ENCODE measurements at regions not wholly inside any gene's neighbourhood (a gene's known extent, or its start where the extent isn't known, plus 50 kb on each side); places are given as distances from the start of the nearest gene placed in this dataset.

DNA sequence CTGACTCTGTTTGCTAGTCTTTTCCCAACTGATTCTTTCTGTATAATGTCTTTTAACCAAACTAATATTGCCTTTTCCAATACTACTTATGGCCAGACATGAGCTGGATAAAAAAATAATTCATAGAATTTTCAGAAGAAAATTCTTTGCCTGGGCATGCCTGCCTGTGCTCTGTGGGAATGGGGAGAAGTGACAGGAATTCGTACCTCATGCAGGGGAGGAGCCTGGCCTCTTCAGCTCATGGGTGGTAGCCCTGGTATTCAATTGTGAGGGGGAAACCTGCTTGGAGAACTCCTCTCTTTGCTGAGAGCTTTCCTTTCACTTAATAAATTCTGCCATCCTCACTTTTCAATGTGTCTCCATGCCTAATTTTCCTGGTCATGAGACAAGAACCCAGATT is 928.8 kb downstream of the FAM181B start:
- Histone ChIP-seq H3K4me1 (ENCODE audit: control insufficient read depth, insufficient read depth, low read length) (no peaks in the 10 kb centered on the region), H4K8ac (ENCODE audit: low read depth in 2 of 2, low read length in 2 of 2) (no peak overlapping the region), H3K56ac (ENCODE audit: extremely low read depth, insufficient read depth, low read length) (no peak overlapping the region), H2AK9ac (replicated peaks; ENCODE audit: low read depth, low read length, poor library complexity) (no peak overlapping the region), H3K27me3 (ENCODE audit: control insufficient read depth, insufficient read depth, low read length) (no peaks in the 10 kb centered on the region), H3K79me1 (ENCODE audit: low read depth in 1 of 2, low read length in 2 of 2) (no peaks in the 10 kb centered on the region), H3K9me1 (ENCODE audit: insufficient read depth, low read length) (no peaks in the 10 kb centered on the region), H3K4me2 (ENCODE audit: low read depth, low read length) (no peak overlapping the region), H3K9me3 (ENCODE audit: control insufficient read depth, insufficient read depth, low read length) (peaks cover 3% of the 10 kb centered on the region; the same call in 1 of the 2 replicates), H3K23ac (ENCODE audit: low read depth, low read length) (no peak overlapping the region), H3K9ac (ENCODE audit: low read depth, low read length) (no peak overlapping the region), H4K20me1 (ENCODE audit: insufficient read depth, low read length) (no peaks in the 10 kb centered on the region), H2BK5ac (ENCODE audit: low read depth, low read length, poor library complexity, severe bottlenecking) (no peak overlapping the region), H2BK120ac (ENCODE audit: low read depth, low read length) (no peak overlapping the region), H3K18ac (ENCODE audit: low read depth, low read length) (no peak overlapping the region), H2BK20ac (ENCODE audit: low read depth, low read length) (no peak overlapping the region), H3K4ac (ENCODE audit: low read depth, low read length) (no peak overlapping the region), H4K91ac (ENCODE audit: insufficient read depth, low read depth, low read length) (no peak overlapping the region), H2BK15ac (ENCODE audit: low read depth, low read length) (no peak overlapping the region), H3K36me3 (ENCODE audit: control insufficient read depth, insufficient read depth, low read length) (no peaks in the 10 kb centered on the region), H3K14ac (replicated peaks; ENCODE audit: low read depth, low read length) (no peak overlapping the region), H4K5ac (ENCODE audit: low read depth, low read length) (no peak overlapping the region), H2AFZ (replicated peaks; ENCODE audit: low read length, poor library complexity) (no peak overlapping the region), H3K4me3 (ENCODE audit: insufficient read depth, low read depth, low read length) (no peak overlapping the region), H2AK5ac (ENCODE audit: low read depth, low read length) (no peak overlapping the region), H3K27ac (ENCODE audit: insufficient read depth, low read length) (no peak overlapping the region)
- no TSS peak for BruUV-seq (replicated peaks)
- no peak for ATAC-seq (ENCODE audit: low read depth)
- dilution Hi-C loops (cut with HindIII; ENCODE audit: low sequenced_read_pairs, unreplicated experiment): no loop called here
- in situ Hi-C loops (cut with MboI; ENCODE audit: low sequenced_read_pairs): no loop called here
- ChIA-PET CTCF (interaction anchor here (0.6 kb wide), 1 partner anchor 88 kb away, joined by 3 read pairs; no protein-coding TSS in a partner anchor), POLR2A (ENCODE audit: unreplicated experiment) (no interaction called here)
- intact Hi-C loops (cut with micrococcal nuclease): no loop called here
- TF ChIP-seq SMC3 (IDR thresholded peaks at IDR 0.05; ENCODE audit: low read depth, low read length) (no peak), NFE2L2 (IDR thresholded peaks at IDR 0.05; ENCODE audit: low read depth, low read length) (no peak), MAZ (IDR thresholded peaks at IDR 0.05; ENCODE audit: borderline replicate concordance, low read depth, low read length) (no peak), CEBPB (IDR thresholded peaks at IDR 0.05; ENCODE audit: low read depth, low read length) (no peak), USF2 (IDR thresholded peaks at IDR 0.05; ENCODE audit: low read depth, low read length) (no peak), RFX5 (IDR thresholded peaks at IDR 0.05; ENCODE audit: low read depth, low read length) (no peak), MAFK (IDR thresholded peaks at IDR 0.05; ENCODE audit: low read depth, low read length) (no peak), RCOR1 (IDR thresholded peaks at IDR 0.05; ENCODE audit: insufficient replicate concordance, low read length) (no peak)
- WGBS, 2 experiments (ENCODE audit: extremely low coverage in 2 of 2, insufficient read length in 1 of 2): no CpG with 5 or more reads among the region's 1 CpG
- DNase-seq: no peak
